ENCODE measurements at regions not wholly inside any gene's neighbourhood (a gene's known extent, or its start where the extent isn't known, plus 50 kb on each side); places are given as distances from the start of the nearest gene placed in this dataset.
"Not testable (repeated sequence)": the region's sequence is repeated elsewhere in the genome, so short reads cannot be mapped to it uniquely, and the experiment has no call there.

DNA sequence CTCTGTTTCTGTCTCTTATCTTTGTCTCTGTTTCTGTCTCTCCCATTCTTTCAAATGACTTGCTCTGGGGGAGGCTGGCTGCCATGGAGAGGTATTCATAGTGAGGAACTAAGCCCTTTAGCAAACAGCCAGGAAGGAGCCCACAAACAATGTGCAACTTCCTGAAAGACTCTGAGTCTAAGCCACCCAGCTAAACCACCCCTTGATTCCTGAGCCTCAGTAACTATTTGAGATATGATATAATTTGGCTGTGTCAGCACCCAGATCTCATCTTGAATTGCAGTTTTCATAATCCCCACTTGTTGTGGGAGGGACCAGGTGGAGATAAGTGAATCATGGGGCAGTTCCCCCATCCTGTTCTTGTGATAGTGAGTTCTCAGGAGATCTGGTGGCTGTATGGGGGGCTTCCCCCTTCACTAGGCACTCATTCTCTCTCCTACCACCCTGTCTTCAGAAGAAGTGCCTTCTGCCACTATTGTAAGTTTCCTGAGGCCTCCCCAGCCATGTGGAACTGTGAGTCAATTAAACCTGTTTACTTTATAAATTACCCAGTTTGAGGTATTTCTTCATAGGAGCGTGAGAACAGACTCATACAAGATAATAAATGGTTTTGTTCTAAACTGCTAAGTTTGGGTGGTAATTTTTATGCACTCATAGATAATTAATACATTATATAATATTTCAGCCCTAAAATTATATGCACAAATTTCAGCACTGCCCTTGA, 121.2 kb upstream of the FOXP2 start:
- Histone ChIP-seq H3K9ac (ENCODE audit: low read length in 2 of 2) (no peak overlapping the region), H3K9me3 (ENCODE audit: control insufficient read depth in 2 of 2, low read length in 2 of 2) (no peaks in the 10 kb centered on the region), H3K27ac (ENCODE audit: low read length) (no peak overlapping the region), H3K4me3 (ENCODE audit: low read length in 2 of 2) (no peak overlapping the region), H3K36me3 (ENCODE audit: control insufficient read depth in 2 of 2, insufficient read depth in 2 of 2, low read length in 2 of 2) (peaks cover 0 to 3% of the 10 kb centered on the region in 2 donors), H3K4me1 (ENCODE audit: control insufficient read depth, insufficient read depth, low read length) (no peaks in the 10 kb centered on the region), H3K27me3 (ENCODE audit: control insufficient read depth in 1 of 2, insufficient read depth in 2 of 2, low read length in 2 of 2) (no peaks in the 10 kb centered on the region)

DNA sequence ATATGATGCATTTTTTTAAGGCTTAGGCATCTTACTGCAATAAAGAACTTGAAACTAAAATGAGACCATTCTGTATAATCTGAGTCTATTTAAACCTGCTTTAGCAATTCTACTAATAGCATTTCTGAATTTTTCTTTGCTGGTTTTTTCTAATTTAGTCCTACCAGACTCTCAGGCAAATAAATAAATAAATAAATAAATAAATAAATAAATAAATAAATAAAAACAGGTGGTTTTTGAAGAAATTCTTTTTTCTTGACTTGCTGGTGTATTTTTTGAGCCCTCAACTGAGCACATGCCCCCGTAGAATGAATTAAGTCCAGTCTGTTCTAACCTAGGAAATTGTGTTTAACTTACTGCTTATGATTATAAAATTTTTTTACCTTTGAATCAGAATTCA, 134.7 kb upstream of the FOXP2 start:
- Histone ChIP-seq H3K9me3 (ENCODE audit: control insufficient read depth in 2 of 2, low read length in 2 of 2) (no peaks in the 10 kb centered on the region), H3K9ac (ENCODE audit: low read length in 2 of 2) (no peak overlapping the region), H3K27ac (ENCODE audit: low read length) (no peak overlapping the region), H3K36me3 (ENCODE audit: control insufficient read depth in 2 of 2, insufficient read depth in 2 of 2, low read length in 2 of 2) (no peaks in the 10 kb centered on the region), H3K4me1 (ENCODE audit: control insufficient read depth, insufficient read depth, low read length) (no peaks in the 10 kb centered on the region), H3K27me3 (ENCODE audit: control insufficient read depth in 1 of 2, insufficient read depth in 2 of 2, low read length in 2 of 2) (no peaks in the 10 kb centered on the region), H3K4me3 (ENCODE audit: low read length in 2 of 2) (no peak overlapping the region)

DNA sequence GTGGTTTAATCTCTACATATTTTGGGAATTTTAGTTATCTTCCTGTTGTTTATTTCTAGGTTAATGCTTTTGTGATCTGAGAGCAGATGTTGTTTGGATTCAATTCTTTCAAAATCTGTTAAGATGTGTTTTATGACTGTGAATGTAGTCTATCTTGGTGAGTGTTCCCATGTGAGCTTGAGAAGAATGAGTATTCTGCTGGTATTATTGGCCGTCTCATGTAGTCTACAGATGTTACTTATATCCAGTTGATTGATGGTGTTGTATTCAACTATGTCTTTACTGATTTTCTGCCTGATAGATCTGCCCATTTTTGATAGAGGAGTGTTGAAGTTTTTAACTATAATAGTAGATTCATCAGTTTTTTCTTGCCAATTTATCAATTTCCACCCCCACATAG, 141.4 kb upstream of the FOXP2 start:
- Histone ChIP-seq H3K4me3 (ENCODE audit: low read length in 2 of 2) (no peak overlapping the region), H3K4me1 (ENCODE audit: control insufficient read depth, insufficient read depth, low read length) (no peaks in the 10 kb centered on the region)

GRCh38 chr7:114269714-114270113, 144.9 kb upstream of the FOXP2 start:
- Histone ChIP-seq H3K36me3 (ENCODE audit: control insufficient read depth in 2 of 2, insufficient read depth in 2 of 2, low read length in 2 of 2) (no peaks in the 10 kb centered on the region), H3K4me1 (ENCODE audit: control insufficient read depth, insufficient read depth, low read length) (no peaks in the 10 kb centered on the region), H3K27me3 (ENCODE audit: control insufficient read depth in 1 of 2, insufficient read depth in 2 of 2, low read length in 2 of 2) (no peaks in the 10 kb centered on the region), H3K9me3 (ENCODE audit: control insufficient read depth in 2 of 2, low read length in 2 of 2) (peaks cover 0 to 4% of the 10 kb centered on the region in 2 donors), H3K27ac (ENCODE audit: low read length) (no peak overlapping the region), H3K4me3 (ENCODE audit: low read length in 2 of 2) (no peak overlapping the region), H3K9ac (ENCODE audit: low read length in 2 of 2) (no peak overlapping the region)

More for the DNA sequence above, 141.4 kb upstream of the FOXP2 start:
- no peaks in the 10 kb centered on the region for H3K36me3 ChIP-seq (ENCODE audit: control insufficient read depth in 2 of 2, insufficient read depth in 2 of 2, low read length in 2 of 2)
- no peaks in the 10 kb centered on the region for H3K27me3 ChIP-seq (ENCODE audit: control insufficient read depth in 1 of 2, insufficient read depth in 2 of 2, low read length in 2 of 2)
- no peaks in the 10 kb centered on the region for H3K9me3 ChIP-seq (ENCODE audit: control insufficient read depth in 2 of 2, low read length in 2 of 2)
- H3K9ac ChIP-seq (ENCODE audit: low read length in 2 of 2) = no peak overlapping the region
- H3K27ac ChIP-seq (ENCODE audit: low read length) = no peak overlapping the region

- not testable (repeated sequence) for H3K9ac ChIP-seq (ENCODE audit: low read length in 2 of 2); H3K36me3 ChIP-seq (ENCODE audit: control insufficient read depth in 2 of 2, insufficient read depth in 2 of 2, low read length in 2 of 2); H3K4me1 ChIP-seq (ENCODE audit: control insufficient read depth, insufficient read depth, low read length); H3K27me3 ChIP-seq (ENCODE audit: control insufficient read depth in 1 of 2, insufficient read depth in 2 of 2, low read length in 2 of 2); H3K9me3 ChIP-seq (ENCODE audit: control insufficient read depth in 2 of 2, low read length in 2 of 2); H3K27ac ChIP-seq (ENCODE audit: low read length); H3K4me3 ChIP-seq (ENCODE audit: low read length in 2 of 2)
Measured at GRCh38 chr7:114267550-114267949, 147.1 kb upstream of the FOXP2 start.

DNA sequence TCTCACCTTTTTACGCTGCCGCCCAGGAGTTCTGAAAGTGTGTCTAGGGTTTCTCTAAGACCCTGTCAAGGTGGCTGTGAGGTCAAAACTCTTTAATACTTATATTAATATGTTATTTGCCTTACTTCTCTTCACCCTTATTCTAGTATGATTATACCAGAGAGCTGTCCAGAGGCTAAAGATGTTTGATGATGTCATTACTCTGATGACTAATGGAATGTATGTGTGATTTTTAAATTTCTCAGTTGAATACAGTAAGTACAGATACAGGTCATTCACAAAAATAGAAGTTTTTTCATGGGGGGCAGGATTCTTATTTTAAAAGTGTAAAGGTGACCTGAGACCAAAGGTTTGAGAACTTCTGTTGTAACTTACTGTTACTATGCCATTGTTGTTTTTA, 150.6 kb upstream of the FOXP2 start:
- H3K36me3 ChIP-seq (ENCODE audit: control insufficient read depth in 2 of 2, insufficient read depth in 2 of 2, low read length in 2 of 2) = no peaks in the 10 kb centered on the region
- peaks cover 0 to 4% of the 10 kb centered on the region in 2 donors for H3K9me3 ChIP-seq (ENCODE audit: control insufficient read depth in 2 of 2, low read length in 2 of 2)
- H3K27ac ChIP-seq (ENCODE audit: low read length) = no peak overlapping the region
- no peaks in the 10 kb centered on the region for H3K4me1 ChIP-seq (ENCODE audit: control insufficient read depth, insufficient read depth, low read length)
- H3K9ac ChIP-seq (ENCODE audit: low read length in 2 of 2) = no peak overlapping the region
- no peak overlapping the region for H3K4me3 ChIP-seq (ENCODE audit: low read length in 2 of 2)
- H3K27me3 ChIP-seq (ENCODE audit: control insufficient read depth in 1 of 2, insufficient read depth in 2 of 2, low read length in 2 of 2) = no peaks in the 10 kb centered on the region

DNA sequence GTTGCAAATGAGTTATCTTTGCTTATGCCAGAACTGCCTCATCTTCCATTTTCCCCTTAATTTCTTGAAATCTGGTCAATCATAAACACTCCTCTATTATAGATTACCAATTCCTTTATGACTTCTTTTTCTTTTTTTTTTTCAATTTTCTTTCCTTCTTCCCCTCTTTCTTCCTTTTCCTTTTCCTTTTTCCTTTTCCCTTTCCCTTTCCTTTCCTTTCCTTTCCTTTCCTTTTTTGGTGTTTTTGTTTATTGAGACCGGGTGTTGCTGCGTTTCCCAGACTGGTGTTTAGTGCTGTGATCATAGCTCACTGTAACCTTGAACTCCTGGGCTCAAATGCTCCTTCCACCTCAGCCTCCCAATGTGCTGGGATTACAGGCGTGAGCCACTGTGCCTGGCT, 151.4 kb upstream of the FOXP2 start:
- no peak overlapping the region for H3K27ac ChIP-seq (ENCODE audit: low read length)
- H3K4me3 ChIP-seq (ENCODE audit: low read length in 2 of 2) = no peak overlapping the region
- no peak overlapping the region for H3K9ac ChIP-seq (ENCODE audit: low read length in 2 of 2)
- H3K9me3 ChIP-seq (ENCODE audit: control insufficient read depth in 2 of 2, low read length in 2 of 2) = peaks cover 0 to 4% of the 10 kb centered on the region in 2 donors
- no peaks in the 10 kb centered on the region for H3K27me3 ChIP-seq (ENCODE audit: control insufficient read depth in 1 of 2, insufficient read depth in 2 of 2, low read length in 2 of 2)
- H3K4me1 ChIP-seq (ENCODE audit: control insufficient read depth, insufficient read depth, low read length) = no peaks in the 10 kb centered on the region
- H3K36me3 ChIP-seq (ENCODE audit: control insufficient read depth in 2 of 2, insufficient read depth in 2 of 2, low read length in 2 of 2) = no peaks in the 10 kb centered on the region

DNA sequence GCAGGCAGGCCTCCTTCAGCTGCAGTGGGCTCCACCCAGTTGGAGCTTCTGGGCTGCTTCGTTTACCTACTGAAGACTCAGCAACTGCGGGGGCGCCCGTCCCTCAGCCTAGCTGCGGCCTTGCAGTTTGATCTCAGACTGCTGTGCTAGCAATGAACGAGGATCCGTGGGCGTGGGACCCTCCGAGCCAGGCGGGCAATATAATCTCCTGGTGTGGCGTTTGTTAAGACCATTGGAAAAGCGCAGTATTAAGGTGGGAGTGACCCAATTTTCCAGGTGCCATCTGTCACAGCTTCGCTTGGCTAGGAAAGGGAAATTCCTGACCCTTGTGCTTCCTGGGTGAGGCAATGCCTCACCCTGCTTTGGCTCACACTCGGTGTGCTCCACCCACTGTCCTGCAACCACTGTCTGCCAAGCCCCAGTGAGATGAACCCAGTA, 159.2 kb upstream of the FOXP2 start:
- no peak overlapping the region for H3K4me3 ChIP-seq (ENCODE audit: low read length in 2 of 2)
- no peaks in the 10 kb centered on the region for H3K4me1 ChIP-seq (ENCODE audit: control insufficient read depth, insufficient read depth, low read length)
- H3K27ac ChIP-seq (ENCODE audit: low read length) = no peak overlapping the region
- no peaks in the 10 kb centered on the region for H3K36me3 ChIP-seq (ENCODE audit: control insufficient read depth in 2 of 2, insufficient read depth in 2 of 2, low read length in 2 of 2)
- H3K9me3 ChIP-seq (ENCODE audit: control insufficient read depth in 2 of 2, low read length in 2 of 2) = no peaks in the 10 kb centered on the region
- H3K27me3 ChIP-seq (ENCODE audit: control insufficient read depth in 1 of 2, insufficient read depth in 2 of 2, low read length in 2 of 2) = no peaks in the 10 kb centered on the region
- H3K9ac ChIP-seq (ENCODE audit: low read length in 2 of 2) = no peak overlapping the region

DNA sequence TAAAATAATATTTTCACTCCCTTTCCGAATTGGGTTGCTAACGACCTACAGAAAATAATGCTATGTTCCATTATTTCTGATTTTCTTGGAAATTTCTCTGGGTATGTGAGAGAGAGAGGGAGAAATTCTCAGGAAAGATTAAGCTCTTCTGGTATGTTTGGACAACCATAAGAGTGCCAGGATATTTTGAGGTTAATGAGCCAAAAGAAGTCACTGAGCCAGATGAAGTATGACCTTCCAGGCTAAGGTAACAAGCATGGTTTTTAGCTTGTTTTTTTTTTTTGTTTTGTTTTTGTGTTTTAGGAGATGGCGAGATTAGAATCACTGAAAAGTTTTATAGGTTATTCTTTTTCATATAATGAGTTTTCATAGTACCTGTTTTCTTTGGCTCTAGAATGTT, 171.0 kb upstream of the FOXP2 start:
- Histone ChIP-seq H3K27me3 (ENCODE audit: control insufficient read depth in 1 of 2, insufficient read depth in 2 of 2, low read length in 2 of 2) (no peaks in the 10 kb centered on the region), H3K27ac (ENCODE audit: low read length) (no peak overlapping the region), H3K4me1 (ENCODE audit: control insufficient read depth, insufficient read depth, low read length) (no peaks in the 10 kb centered on the region), H3K9ac (ENCODE audit: low read length in 2 of 2) (no peak overlapping the region), H3K9me3 (ENCODE audit: control insufficient read depth in 2 of 2, low read length in 2 of 2) (no peaks in the 10 kb centered on the region), H3K4me3 (ENCODE audit: low read length in 2 of 2) (no peak overlapping the region), H3K36me3 (ENCODE audit: control insufficient read depth in 2 of 2, insufficient read depth in 2 of 2, low read length in 2 of 2) (no peaks in the 10 kb centered on the region)

- no peak overlapping the region for H3K27ac ChIP-seq (ENCODE audit: low read length)
- no peaks in the 10 kb centered on the region for H3K27me3 ChIP-seq (ENCODE audit: control insufficient read depth in 1 of 2, insufficient read depth in 2 of 2, low read length in 2 of 2)
- H3K9ac ChIP-seq (ENCODE audit: low read length in 2 of 2) = no peak overlapping the region
- H3K4me1 ChIP-seq (ENCODE audit: control insufficient read depth, insufficient read depth, low read length) = no peaks in the 10 kb centered on the region
- H3K36me3 ChIP-seq (ENCODE audit: control insufficient read depth in 2 of 2, insufficient read depth in 2 of 2, low read length in 2 of 2) = no peaks in the 10 kb centered on the region
- no peak overlapping the region for H3K4me3 ChIP-seq (ENCODE audit: low read length in 2 of 2)
- no peaks in the 10 kb centered on the region for H3K9me3 ChIP-seq (ENCODE audit: control insufficient read depth in 2 of 2, low read length in 2 of 2)
Measured at GRCh38 chr7:114242992-114243507, 171.6 kb upstream of the FOXP2 start.

GRCh38 chr7:114229246-114229645, 185.4 kb upstream of the FOXP2 start:
- H3K9me3 ChIP-seq (ENCODE audit: control insufficient read depth in 2 of 2, low read length in 2 of 2) = no peaks in the 10 kb centered on the region
- H3K4me1 ChIP-seq (ENCODE audit: control insufficient read depth, insufficient read depth, low read length) = no peaks in the 10 kb centered on the region
- H3K27me3 ChIP-seq (ENCODE audit: control insufficient read depth in 1 of 2, insufficient read depth in 2 of 2, low read length in 2 of 2) = no peaks in the 10 kb centered on the region
- H3K36me3 ChIP-seq (ENCODE audit: control insufficient read depth in 2 of 2, insufficient read depth in 2 of 2, low read length in 2 of 2) = no peaks in the 10 kb centered on the region
- no peak overlapping the region for H3K27ac ChIP-seq (ENCODE audit: low read length)
- H3K9ac ChIP-seq (ENCODE audit: low read length in 2 of 2) = no peak overlapping the region
- no peak overlapping the region for H3K4me3 ChIP-seq (ENCODE audit: low read length in 2 of 2)

Data from stomach smooth muscle (tissue), 2 donors.